Stimulated activated CD8-positive, alpha-beta memory T cell treated with anti-CD3 and anti-CD28 coated beads, Interleukin-4, amount 100 ng/mL, for 1 hour (primary cell): ENCODE measurements at regions not wholly inside any gene's neighbourhood (a gene's known extent, or its start where the extent isn't known, plus 50 kb on each side); places are given as distances from the start of the nearest gene placed in this dataset.

ENCODE experiments used
- DNase-seq, 2 donors: peaks; one replicate each; pipeline ENCODE4 v3.0.0-alpha.2; 2020; ENCODE audit warnings: low read depth in 2 of 2, low spot score in 1 of 2

- DNase-seq = no peak
Measured at GRCh38 chr13:83613524-83613923, 268.8 kb downstream of the SLITRK1 start.

GRCh38 chr13:83601539-83601938 lies 280.7 kb downstream of the SLITRK1 start:
- no peak for DNase-seq

- DNase-seq = no peak
Measured at GRCh38 chr13:83592095-83592494, 290.2 kb downstream of the SLITRK1 start.

GRCh38 chr13:83589814-83590213 lies 292.5 kb downstream of the SLITRK1 start:
- DNase-seq = no peak

- no peak for DNase-seq
Measured at GRCh38 chr13:83577183-83577582, 305.1 kb downstream of the SLITRK1 start.

- DNase-seq = no peak
Measured at GRCh38 chr13:83568019-83568418, 314.3 kb downstream of the SLITRK1 start.

- no peak for DNase-seq
Measured at GRCh38 chr13:83563499-83563898, 318.8 kb downstream of the SLITRK1 start.

- no peak for DNase-seq
Measured at GRCh38 chr13:83557845-83558244, 324.4 kb downstream of the SLITRK1 start.

- no peak for DNase-seq
Measured at GRCh38 chr13:83549671-83550070, 332.6 kb downstream of the SLITRK1 start.

- DNase-seq = no peak
Measured at GRCh38 chr13:83547043-83547442, 335.2 kb downstream of the SLITRK1 start.

- no peak for DNase-seq
Measured at GRCh38 chr13:83546476-83546875, 335.8 kb downstream of the SLITRK1 start.

- no peak for DNase-seq
Measured at GRCh38 chr13:83538636-83539035, 343.6 kb downstream of the SLITRK1 start.

GRCh38 chr13:83536941-83537340 lies 345.3 kb downstream of the SLITRK1 start:
- DNase-seq = no peak

- DNase-seq = no peak
Measured at GRCh38 chr13:83536153-83536552, 346.1 kb downstream of the SLITRK1 start.

- DNase-seq = no peak
Measured at GRCh38 chr13:83532809-83533208, 349.5 kb downstream of the SLITRK1 start.

- DNase-seq = no peak
Measured at GRCh38 chr13:83531022-83531421, 351.3 kb downstream of the SLITRK1 start.

- no peak for DNase-seq
Measured at GRCh38 chr13:83516781-83517180, 365.5 kb downstream of the SLITRK1 start.

GRCh38 chr13:83515268-83516015 lies 366.8 kb downstream of the SLITRK1 start:
- DNase-seq = no peak

- DNase-seq = no peak
Measured at GRCh38 chr13:83508771-83509301, 373.4 kb downstream of the SLITRK1 start.

- DNase-seq = no peak
Measured at GRCh38 chr13:83503424-83503823, 378.9 kb downstream of the SLITRK1 start.

GRCh38 chr13:83499286-83499685 lies 383.0 kb downstream of the SLITRK1 start:
- no peak for DNase-seq

GRCh38 chr13:83498481-83499190 lies 383.6 kb downstream of the SLITRK1 start:
- DNase-seq = no peak
